ENCODE measurements at regions not wholly inside any gene's neighbourhood (a gene's known extent, or its start where the extent isn't known, plus 50 kb on each side); places are given as distances from the start of the nearest gene placed in this dataset.

DNA sequence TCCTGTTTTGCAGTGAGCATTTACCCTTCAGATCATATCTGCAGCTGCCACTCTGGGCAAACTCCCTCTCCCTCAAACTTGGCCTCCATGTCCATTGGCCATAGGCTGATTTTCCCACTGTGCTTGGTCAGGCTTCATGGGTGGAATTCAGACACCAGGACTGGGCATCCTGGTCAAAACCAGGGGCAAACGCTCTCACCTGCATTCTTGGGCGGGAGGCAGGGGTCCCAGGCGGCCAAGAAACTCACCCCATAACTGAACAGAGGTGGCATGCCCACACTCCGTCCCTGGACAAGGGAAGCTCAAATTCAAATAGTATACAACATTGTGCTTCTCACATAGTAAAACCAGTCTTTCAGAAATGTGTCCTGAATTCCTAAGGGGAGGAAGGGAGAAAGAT is 81.1 kb upstream of the ZNF648 start:
- TF ChIP-seq, protein P1, sequence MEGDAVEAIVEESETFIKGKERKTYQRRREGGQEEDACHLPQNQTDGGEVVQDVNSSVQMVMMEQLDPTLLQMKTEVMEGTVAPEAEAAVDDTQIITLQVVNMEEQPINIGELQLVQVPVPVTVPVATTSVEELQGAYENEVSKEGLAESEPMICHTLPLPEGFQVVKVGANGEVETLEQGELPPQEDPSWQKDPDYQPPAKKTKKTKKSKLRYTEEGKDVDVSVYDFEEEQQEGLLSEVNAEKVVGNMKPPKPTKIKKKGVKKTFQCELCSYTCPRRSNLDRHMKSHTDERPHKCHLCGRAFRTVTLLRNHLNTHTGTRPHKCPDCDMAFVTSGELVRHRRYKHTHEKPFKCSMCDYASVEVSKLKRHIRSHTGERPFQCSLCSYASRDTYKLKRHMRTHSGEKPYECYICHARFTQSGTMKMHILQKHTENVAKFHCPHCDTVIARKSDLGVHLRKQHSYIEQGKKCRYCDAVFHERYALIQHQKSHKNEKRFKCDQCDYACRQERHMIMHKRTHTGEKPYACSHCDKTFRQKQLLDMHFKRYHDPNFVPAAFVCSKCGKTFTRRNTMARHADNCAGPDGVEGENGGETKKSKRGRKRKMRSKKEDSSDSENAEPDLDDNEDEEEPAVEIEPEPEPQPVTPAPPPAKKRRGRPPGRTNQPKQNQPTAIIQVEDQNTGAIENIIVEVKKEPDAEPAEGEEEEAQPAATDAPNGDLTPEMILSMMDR (IDR thresholded peaks at IDR 0.05): no peak
- TF ChIP-seq ZFX (IDR thresholded peaks at IDR 0.05; ENCODE audit: borderline replicate concordance): no peak
